Esophagus mucosa (tissue), 1 donor: ENCODE measurements at regions not wholly inside any gene's neighbourhood (a gene's known extent, or its start where the extent isn't known, plus 50 kb on each side); places are given as distances from the start of the nearest gene placed in this dataset.

ENCODE experiments used
- ATAC-seq: fragments of 200-7000 bp; cut with Tn5 transposase; one replicate; pipeline ENCODE4 v1.9.1; 2020
- donor health status: DM: yes; HTN: yes; CAD: no.

DNA sequence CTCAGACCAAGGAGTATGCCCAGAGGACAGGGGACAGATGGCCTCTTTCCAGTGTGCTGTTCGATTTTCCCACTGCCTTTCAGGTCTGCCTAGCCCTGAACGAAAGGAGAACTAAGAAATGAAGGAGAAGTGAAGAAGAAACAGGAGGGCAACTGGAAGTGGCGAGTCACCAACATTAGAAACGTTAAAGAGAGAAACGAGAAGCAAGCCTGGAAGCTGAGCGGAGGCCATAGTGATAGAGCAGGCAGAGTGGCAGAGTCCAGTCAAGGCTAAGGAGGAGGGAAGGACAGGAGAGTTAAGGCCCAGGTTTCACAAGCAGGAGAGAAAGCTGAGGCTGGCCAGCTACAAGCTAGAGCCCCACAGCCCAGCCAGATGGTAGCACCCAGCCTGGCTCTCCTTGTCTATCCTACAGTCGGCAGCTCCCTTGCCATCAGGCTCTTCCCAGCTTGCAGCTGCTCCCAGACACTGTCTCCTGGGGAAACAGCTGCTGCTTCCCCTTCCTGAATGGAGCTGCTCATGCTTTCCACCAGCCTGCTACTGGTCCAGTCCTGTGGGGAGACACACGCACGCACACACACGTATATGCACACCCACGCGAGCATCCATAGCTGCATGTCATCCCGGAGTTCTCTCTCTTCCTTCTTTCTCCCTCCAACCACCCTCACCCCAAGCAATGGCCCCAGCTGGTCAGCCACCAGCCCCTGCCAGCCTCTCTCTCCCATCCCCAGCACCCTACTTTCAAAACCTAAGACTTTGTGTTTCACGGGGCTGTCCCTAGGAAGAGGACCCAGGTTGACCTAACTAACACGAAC lies 139.7 kb upstream of the CCND2 start:
- ATAC-seq, result peak; percentile 26

DNA sequence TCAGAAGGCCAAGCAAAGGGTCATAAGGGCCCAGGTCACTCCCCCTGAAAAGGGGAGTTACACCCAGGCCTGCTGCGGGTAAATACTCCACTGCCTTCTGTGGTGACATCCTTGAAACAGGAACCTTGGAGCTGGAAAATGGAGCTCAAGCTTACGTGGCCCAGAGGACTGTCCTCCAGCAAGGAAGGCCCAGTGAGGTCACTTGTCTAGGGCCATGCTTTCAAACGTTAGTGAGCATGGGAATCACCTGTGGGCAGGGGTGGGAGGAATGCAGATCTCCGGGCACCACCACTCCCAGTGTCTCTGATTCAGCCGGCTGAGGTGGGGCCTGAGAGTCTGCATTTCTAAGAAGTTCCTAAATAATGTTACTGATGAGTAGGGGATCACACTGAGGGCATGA lies 140.5 kb upstream of the CCND2 start:
- ATAC-seq, result no peak

DNA sequence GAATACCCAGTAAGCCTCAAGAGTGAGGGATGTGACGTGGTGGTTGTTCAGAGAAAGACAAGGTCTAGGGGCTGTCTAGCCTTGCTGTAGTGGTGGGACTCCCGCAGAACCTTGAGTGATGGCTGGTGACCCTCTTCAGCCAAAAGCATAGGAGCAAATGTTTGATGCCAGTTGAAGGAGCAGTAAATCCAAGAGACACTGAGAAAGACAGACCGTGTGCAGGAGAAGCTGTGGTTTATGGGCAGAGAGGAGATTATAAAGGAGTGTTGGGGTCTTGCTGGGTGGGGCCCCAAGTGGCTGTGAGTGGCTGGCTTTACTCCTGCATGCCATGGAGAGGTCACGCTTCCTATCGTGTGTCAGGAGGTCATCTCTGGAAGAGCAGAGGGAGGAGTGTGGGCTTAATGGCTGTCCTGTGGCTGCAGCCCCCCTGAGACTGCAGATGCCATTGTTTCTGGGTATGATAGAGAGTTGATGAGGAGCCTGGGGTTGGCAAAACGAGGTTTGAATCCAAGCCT lies 152.0 kb upstream of the CCND2 start:
- ATAC-seq, result no peak

DNA sequence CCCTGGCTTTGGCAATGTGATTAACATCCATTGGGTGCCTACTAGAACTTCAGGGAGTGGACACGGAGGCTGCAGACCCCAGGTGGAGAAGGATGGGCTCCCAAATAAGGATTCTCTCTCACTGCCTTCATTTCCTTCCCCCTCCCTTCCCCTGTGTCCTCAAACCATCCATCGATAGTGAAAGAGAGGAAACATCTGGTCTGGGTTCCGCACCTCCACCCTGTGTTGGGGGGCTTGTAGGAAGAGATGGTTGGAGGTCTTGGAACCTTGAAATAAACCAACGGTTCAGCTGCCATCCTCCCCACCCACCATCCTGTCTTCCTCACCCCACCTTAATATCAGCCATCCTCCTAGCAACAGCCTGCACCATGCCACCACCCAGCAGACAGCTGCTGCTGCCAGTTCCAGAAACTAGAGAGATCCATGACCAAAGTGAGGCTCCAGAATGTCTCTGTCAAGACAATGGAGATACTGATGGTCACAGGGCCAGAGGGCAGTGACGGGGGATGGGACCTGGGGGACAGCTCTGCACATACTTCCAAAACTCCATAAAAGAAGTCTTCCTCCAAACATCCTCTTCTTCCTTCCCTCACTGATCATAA lies 153.1 kb upstream of the CCND2 start:
- ATAC-seq, result no peak

DNA sequence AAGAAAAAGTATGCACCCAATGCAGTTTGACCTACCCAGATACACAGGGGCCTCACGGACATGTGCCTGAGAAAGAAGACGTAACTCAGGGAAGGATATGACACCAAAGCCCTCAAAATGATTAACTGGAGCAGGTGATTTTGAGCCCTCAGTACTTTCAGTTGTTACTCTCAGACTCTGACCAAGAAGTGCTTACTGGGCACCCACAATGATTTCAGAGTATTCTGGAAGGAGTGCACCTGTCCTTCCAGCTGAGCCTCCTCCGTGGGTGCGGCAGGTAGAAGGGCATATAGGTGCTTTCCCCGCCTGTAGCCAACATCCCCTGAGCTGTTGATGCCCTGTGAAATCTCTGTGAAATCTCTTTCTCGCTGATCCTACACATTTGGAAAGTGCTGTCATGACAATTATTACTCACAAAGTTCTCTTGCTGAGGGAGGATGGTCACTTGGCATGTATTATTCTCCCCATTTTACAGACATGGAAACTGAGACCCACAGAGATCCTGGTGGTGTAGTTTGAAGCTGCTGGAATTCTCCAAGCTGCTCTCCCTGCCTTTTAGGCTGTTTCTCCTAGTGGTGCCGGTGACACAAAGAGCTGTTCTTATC lies 154.3 kb upstream of the CCND2 start:
- ATAC-seq, result peak; percentile 59

DNA sequence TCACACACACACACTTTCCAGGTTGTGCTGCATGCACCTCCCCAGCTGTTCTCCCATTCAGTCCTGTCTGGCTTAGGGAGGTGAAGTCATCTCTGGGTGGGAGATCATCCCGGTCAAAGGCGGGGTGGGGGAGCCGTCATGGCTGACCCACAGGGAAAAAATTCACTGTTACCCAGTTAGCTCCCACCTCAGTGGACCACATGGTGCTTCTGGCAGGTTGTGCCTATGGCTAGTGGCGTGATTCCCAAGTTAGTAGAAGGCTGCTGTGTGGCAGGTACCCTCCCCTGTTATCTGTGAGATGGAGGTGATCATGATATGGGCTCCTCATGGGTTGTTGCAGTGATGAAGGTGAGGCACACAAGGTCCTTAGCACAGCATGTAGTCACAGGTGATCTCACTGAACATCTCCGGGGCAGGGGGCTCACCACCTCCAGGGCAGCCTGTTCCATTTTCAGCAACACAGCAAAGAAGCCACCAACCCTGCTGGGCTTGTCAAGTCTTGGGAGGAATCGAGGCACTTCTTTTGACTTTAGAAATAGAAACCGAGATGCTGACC lies 154.9 kb upstream of the CCND2 start:
- ATAC-seq, result no peak

DNA sequence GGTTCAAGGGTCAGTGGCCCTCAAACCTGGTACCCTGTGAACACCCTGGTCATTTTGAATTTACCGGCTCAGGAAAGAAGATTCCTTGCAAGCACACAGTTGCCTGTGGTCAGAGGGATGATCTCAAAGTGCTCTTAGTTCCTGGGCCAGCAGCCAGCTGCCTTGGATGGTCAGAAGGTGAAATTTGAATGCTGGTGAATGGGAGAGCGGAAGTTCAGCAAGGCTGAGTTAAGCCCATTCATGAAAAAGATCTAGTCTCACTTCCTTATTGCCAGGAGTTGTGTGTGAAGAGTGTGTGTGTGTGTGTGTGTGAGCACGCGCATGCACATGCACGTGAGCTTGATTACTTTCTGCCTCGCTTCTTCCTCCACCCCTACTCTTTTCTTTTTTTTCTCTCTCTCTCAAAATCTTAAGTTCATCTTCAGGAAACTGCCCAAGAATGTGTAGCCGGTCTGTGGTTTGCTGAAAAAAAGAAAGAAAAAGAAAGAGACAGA lies 155.5 kb upstream of the CCND2 start:
- ATAC-seq, result peak; percentile 66

DNA sequence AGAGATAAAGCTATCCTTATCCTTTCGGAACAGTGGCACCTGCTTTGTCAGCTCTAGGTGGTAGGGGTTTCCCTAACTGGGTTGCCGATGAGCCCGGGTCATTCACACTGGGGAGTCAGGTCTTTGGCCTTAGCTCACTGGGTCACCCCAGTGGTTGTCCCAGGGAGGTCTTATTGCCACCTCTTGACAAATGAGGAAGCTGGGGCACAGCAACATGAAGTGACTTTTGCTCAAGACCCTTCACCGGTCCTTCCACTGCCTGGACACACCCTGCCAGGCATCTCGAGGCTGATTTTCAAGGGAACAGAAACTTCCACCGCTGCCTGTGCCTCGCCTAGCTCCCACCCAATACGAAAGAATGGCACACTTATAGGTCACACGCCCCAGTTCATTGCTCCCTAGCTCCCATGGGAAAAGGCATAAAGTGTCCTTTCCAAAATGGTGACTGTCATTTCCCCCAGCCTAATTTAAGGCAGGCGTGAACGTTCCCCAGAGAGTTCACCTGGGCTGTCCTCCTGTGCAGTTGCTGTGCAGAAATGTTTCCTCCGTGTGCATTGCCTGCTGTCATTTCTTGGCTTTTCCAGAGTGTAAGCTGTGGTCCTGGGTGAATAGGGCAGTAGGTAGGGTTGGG lies 156.1 kb upstream of the CCND2 start:
- no peak for ATAC-seq

DNA sequence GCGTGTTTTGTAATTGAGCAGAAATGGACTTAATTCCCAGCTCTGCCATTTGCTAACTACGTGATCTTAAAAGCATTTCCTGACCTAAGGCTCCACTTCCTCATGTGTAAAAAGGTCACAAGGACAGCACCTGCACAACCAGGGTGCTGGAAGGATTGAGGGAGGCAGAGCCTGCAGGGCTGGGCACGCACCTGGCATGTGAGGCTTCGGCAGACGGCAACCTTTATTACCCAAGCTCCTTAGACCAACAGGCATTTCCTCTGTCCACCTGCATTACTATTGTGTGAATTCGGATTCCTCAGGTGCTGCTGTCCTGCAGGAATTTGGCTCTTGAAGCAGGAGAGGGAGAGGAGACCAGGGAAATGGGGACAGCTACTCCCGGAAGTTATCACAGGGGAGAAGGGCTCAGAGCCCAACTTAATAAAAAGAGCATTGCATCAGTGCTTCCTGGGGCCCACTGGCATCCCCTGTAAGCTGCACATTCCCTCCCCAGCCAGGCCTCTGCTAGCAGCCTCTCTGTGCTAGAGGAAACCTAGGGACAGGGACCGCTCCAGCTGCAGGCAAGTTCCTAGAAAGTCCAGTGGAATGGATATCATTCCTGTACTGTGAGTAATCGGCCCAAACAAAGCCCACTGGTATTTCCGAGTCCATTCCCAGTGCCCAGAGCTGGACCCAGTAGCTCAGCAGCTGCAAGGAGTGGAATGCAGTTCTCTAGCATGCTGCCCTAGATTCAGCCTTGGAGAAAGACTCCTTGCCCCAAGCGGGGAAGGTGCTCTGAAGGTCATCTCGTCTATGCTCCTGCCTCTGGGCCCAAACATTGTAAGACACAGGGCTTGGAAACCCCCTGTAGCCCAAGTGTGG lies 157.1 kb upstream of the CCND2 start:
- ATAC-seq, result peak; percentile 75

DNA sequence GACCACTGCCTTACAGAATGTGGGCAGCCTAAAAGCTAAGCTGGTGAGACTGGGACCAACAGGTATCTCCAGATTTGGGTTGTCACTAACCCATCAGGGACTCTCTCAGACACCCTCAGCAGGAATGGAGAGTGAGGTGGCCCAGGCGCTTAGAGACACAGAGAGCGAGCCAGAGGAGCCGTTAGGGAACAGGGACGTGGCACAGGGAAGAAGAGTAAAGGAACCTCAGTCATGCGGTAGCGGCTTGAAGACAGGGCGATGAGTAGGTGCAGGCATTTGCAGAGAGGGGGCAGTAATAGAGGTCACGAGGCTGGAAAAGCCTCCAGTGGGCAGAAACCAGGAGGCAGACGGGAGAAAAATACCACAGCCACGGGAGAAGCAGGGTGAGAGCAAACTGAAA lies 158.0 kb upstream of the CCND2 start:
- ATAC-seq, result no peak

DNA sequence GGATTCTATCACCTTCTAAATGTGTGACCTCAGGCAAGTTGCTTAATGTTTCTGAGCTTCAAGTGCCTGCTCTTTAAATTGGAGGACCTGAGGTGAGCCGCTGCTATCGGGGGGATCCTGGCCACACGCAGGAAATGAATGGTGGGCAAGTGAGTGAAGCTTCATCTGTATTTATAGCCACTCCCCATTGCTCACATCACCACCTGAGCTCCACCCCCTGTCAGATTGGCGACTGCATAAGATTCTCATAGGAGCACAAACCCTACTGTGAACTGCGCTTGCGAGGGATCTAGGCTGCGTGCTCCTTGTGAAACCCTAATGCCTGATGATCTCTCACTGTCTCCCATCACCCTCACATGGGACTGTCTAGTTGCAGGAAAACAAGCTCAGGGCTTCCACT lies 158.6 kb upstream of the CCND2 start:
- no peak for ATAC-seq

DNA sequence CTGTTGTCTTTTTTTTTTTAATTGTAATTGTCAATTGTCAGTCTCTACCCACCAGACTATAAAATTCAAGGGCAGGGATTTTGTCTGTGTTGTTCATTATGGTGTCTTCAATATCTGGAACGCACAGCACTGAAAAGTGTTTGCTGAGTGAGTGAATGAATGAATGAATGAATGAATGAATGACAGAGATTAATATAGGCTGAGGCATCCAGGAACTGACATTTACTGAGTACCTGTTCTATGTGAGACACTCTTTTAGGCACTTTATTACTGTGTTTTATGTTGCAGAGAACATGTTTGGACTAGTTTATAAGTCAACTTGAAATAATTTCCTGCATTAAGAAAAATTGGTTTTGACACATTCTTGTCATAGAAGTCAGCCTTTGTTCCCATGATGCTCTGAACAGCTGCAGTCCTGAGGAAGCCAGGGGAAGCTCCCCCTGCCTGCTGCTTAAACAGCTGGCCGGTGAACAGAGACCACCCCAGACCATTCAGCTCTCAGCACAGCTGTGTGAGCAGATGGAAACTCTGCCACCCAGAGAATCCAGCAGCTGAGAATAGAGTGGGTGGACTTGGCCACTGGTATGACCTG lies 160.7 kb upstream of the CCND2 start:
- ATAC-seq, result peak; percentile 31

DNA sequence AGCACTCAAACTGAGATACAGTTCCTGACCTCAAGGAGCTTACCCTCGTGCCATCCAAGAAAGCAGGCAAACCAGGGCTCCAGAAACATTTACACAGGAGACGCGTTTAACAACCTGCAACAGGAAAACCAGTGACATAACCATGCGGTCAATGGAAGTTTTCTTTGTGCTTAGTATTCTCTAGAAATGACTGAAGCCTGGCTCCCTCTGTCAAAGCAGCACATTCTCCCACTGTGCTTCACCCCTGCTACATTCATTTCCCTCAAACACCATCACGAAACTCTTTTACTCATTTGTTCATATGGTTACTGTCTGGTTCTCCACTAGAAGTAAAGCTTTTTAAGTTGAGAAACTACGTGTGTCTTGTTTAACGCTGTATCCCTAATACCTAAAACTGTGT lies 161.3 kb upstream of the CCND2 start:
- ATAC-seq, result no peak

DNA sequence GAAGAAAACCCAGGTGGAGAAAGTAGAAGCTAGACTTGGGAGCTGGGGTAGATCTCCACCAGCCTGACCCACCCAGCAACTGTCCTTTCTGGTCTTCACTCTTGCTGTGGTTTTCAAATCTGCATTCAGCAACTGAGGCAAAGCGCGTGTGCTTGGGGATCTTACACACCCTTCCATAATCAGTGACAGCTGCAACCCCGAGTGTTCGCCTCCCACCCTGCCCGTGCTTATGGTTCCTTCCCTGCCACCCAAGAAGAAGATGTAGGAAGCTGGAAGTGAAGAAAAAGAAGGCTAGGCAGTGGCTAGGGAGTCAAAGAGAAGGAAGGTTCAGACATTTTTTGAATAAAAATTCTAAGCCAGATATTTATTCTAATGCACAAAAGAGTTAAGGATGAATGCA lies 162.6 kb upstream of the CCND2 start:
- ATAC-seq, result no peak

DNA sequence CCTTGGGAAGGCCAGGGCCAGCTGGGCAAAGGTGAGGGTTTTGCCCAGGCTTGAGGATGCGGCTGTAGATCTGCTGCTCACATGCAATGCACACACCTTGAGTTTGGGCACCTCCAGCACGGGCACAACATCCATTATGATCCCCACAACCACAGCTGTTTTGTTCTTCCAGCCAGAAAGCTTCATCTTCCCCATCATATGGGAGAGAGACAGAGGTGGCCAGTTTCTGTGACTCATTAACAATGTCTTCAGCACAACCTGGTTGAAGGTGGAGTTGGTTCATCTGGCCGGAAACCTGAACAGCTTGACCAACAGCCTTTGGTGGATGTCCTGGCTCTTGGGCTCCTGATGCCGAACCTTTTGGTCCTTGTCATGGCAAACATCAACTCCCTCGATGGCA lies 163.7 kb upstream of the CCND2 start:
- no peak for ATAC-seq

DNA sequence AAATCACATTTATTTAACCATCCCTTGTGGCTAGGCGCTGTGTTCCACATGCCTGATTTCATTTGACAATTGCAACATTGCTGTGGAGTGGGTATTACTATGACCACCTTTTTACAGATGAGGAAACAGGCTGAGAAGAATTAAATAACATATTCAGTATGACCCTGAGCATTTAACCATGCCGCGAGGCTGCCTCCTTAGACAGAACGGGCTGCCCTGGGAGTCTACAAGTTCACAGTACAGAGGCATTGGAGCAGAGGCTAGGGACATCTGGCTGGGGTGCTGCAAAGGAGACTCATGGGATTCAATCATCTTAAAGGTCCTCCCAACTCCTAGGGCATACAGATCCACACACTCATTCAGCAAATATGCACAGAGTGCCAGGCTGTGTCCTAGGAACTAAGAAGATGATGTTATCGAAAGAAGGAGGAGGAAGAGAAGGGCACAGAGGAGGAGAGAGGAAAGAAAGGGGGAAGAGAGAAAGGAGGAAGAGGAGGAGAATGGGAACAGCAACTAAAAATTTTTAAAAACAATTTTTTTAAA lies 164.7 kb upstream of the CCND2 start:
- no peak for ATAC-seq

DNA sequence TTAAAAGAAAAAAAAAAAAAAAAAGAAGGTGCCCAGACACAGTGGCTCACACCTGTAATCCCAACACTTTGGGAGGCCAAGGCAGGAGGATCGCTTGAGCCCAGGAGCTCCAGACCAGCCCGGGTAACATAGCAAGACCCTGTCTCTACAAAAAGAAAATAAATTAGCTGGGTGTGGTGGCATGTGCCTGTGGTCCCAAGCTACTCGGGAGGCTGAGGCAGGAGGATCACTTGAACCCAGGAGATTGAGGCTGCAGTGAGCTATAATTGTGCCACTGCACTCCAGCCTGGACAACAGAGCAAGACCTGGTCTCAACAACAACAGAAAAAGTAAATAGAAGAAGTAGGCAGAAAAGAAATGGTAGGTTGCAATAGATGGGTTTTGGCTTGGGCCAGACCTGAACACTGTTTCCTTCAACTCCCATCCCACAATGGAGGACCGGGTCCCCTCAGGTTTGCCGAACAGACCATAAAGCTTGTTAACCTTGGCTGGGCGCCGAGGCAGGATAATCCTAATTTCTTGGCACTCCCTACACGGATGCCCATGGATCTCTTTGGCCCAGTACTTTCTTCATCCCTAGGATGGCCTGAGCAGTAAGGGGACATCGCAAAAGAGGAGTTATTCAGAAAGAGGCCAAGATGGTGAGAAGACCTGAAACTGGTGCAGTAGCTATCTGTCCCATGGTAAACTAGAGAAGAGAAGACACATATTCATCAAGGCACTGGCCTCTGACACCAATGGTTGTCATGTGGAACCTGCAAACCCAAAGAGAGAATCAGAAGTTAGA lies 165.5 kb upstream of the CCND2 start:
- no peak for ATAC-seq

DNA sequence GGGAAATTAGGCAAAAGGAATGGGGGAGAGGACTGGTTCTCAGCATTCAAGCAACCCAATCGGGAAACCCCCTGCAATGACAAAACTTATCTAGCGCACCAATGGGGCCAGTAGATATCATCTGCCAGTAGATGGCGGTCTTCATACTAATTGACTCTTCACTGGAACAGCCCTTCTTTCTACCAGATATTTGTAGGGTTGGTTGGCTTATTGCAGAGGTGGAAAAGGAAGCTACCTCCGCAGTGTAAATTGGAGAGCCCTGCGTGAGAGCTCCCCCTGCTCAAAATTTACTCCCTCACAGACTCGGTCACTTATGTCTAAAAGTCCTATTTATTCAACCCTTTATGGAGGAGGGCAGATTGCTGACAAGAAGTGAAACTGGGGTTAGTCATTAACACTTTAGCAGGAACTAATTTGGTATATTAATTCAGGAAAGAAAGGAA lies 166.1 kb upstream of the CCND2 start:
- ATAC-seq, result peak; percentile 88

DNA sequence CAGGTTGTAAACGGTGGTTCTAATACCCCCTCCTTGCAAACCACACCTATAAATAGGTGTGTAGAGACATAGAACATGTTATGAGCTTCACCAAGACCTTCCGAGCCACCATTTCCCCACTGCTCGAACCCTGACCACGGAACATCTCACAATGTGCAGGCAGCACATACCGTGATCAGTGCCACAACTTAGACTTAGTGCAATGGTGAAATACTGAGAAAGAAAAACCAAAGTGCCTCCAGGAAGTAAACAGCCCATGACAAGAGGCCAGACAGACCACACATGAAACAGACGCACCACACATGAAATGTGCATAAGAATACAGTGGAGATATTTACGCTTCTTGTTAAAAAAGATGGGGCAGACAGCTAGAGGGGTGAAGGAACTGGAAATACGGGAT lies 166.9 kb upstream of the CCND2 start:
- ATAC-seq, result no peak

DNA sequence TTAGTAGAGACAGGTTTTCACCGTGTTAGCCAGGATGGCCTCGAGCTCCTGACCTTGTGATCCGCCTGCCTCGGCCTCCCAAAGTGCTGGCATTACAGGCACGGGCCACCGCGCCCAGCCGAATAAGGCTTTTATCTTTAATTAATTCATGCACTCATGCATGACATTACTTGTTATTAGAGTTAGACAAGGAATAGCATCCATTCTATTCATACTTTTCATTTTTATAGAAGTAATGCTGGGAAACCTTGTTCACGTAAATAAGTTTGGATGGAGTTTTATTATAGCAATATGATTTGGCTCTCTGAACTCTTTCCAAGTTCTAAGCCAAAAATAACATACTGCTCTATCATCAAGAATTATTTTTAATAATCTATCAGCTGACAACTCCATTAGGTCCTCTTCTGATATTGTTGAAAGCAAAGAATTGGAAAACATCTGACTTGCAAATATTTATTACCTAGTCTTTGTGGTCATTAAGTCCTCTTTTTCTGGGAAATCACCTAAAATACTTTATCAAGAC lies 168.8 kb upstream of the CCND2 start:
- ATAC-seq, result no peak
